ENCODE measurements at regions not wholly inside any gene's neighbourhood (a gene's known extent, or its start where the extent isn't known, plus 50 kb on each side); places are given as distances from the start of the nearest gene placed in this dataset.

GRCh38 chr14:97802430-97803373 is 1005.5 kb downstream of the VRK1 start:
- TF ChIP-seq PRDM4 (tag by site-specific recombination; IDR thresholded peaks at IDR 0.05), result no peak
- TF ChIP-seq ZNF558 (tag by site-specific recombination; IDR thresholded peaks at IDR 0.05), result no peak
- no peak for TF ChIP-seq CTCF (tag by site-specific recombination; IDR thresholded peaks at IDR 0.05)
- no peak for TF ChIP-seq ZSCAN18 (tag by site-specific recombination; IDR thresholded peaks at IDR 0.05)
- TF ChIP-seq ZNF449 (tag by site-specific recombination; IDR thresholded peaks at IDR 0.05), result no peak
- no peak for TF ChIP-seq ZBTB17 (tag by site-specific recombination; IDR thresholded peaks at IDR 0.05)
- no peak for TF ChIP-seq GLI4 (tag by site-specific recombination; IDR thresholded peaks at IDR 0.05)
- no peak for TF ChIP-seq KLF17 (tag by site-specific recombination; IDR thresholded peaks at IDR 0.05)
- no peak for TF ChIP-seq ZBTB1 (tag by site-specific recombination; IDR thresholded peaks at IDR 0.05)
- no peak for TF ChIP-seq ZNF561 (tag by site-specific recombination; IDR thresholded peaks at IDR 0.05; ENCODE audit: borderline replicate concordance)
- no peak for TF ChIP-seq SCRT1 (tag by site-specific recombination; IDR thresholded peaks at IDR 0.05; ENCODE audit: borderline replicate concordance)
- TF ChIP-seq SP2 (tag by site-specific recombination; IDR thresholded peaks at IDR 0.05), result no peak
